Neural cell (in vitro differentiated cells): ENCODE measurements at regions not wholly inside any gene's neighbourhood (a gene's known extent, or its start where the extent isn't known, plus 50 kb on each side); places are given as distances from the start of the nearest gene placed in this dataset.

Experiments
- H2AFZ ChIP-seq: fragments of 200-600, 300-800 bp; sonication (generic), shearing (Covaris generic); 2 replicates; pipeline ENCODE4 v1.6.0; 2014; ENCODE audit warnings: low read depth, mild to moderate bottlenecking, antibody characterized with exemption, low read length, moderate library complexity
- H3F3A ChIP-seq: fragments of 200-600 bp; shearing (Covaris generic); 2 replicates; pipeline ENCODE4 v1.6.1; 2016; ENCODE audit warnings: mild to moderate bottlenecking, moderate library complexity, mixed read lengths, antibody characterized with exemption, low read length; ENCODE audit not compliant: insufficient read depth, poor library complexity, severe bottlenecking
- H3K27ac ChIP-seq: fragments of 200-600, 300-800 bp; sonication (generic), shearing (Covaris generic); 2 replicates; pipeline ENCODE4 v1.5.1; 2014; ENCODE audit warnings: mild to moderate bottlenecking, low read length, moderate library complexity
- H3K27me3 ChIP-seq: fragments of 300-800, 200-600 bp; sonication (generic), shearing (Covaris generic); 2 replicates; pipeline ENCODE4 v1.6.0; 2014; ENCODE audit warnings: mild to moderate bottlenecking, low read depth, low read length, moderate library complexity; ENCODE audit not compliant: insufficient read depth
- H3K36me3 ChIP-seq: fragments of 300-800, 200-600 bp; sonication (generic), shearing (Covaris generic); 2 replicates; pipeline ENCODE4 v1.5.1; 2014; ENCODE audit warnings: mild to moderate bottlenecking, antibody characterized with exemption, low read length, moderate library complexity; ENCODE audit not compliant: insufficient read depth
- H3K4me2 ChIP-seq: fragments of 300-800, 200-600 bp; sonication (generic), shearing (Covaris generic); 2 replicates; pipeline ENCODE4 v1.6.0; 2014; ENCODE audit warnings: mild to moderate bottlenecking, low read length
- H3K4me3 ChIP-seq: fragments of 300-800, 200-600 bp; sonication (generic), shearing (Covaris generic); 2 replicates; pipeline ENCODE4 v1.5.1; 2014; ENCODE audit warnings: mild to moderate bottlenecking, low read length, moderate library complexity
- H3K79me2 ChIP-seq: fragments of 200-600 bp; shearing (Covaris generic); replicated peaks from 2 replicates; pipeline ENCODE4 v1.6.0; 2014; ENCODE audit warnings: mild to moderate bottlenecking, low read length, moderate library complexity; ENCODE audit not compliant: insufficient read depth
- H3K9ac ChIP-seq: fragments of 300-800, 200-600 bp; sonication (generic), shearing (Covaris generic); 2 replicates; pipeline ENCODE4 v1.6.1; 2016; ENCODE audit warnings: mild to moderate bottlenecking, low read length, mixed read lengths
- H3K9me2 ChIP-seq: fragments of 200-600 bp; shearing (Covaris generic); 2 replicates; pipeline ENCODE4 v1.6.1; 2016; ENCODE audit warnings: mild to moderate bottlenecking, low read length, mixed read lengths; ENCODE audit not compliant: insufficient read depth
- H3K9me3 ChIP-seq: fragments of 200-600, 300-800 bp; sonication (generic), shearing (Covaris generic); 2 replicates; pipeline ENCODE4 v1.6.1; 2016; ENCODE audit warnings: mild to moderate bottlenecking, mixed run types, low read length, moderate library complexity, mixed read lengths
- H4K20me1 ChIP-seq: fragments of 200-600 bp; shearing (Covaris generic); 2 replicates; pipeline ENCODE4 v1.6.1; 2016; ENCODE audit warnings: mild to moderate bottlenecking, mixed run types; ENCODE audit not compliant: insufficient read depth
- CTCF ChIP-seq: fragments of 450-650 bp; IDR thresholded peaks from 2 replicates; pipeline ENCODE4 v1.5.1; 2014; ENCODE audit warnings: antibody characterized with exemption, mild to moderate bottlenecking, moderate library complexity; ENCODE audit not compliant: poor library complexity, severe bottlenecking
- EP300 ChIP-seq: fragments of 450-650 bp; conservative IDR thresholded peaks from 2 replicates; pipeline ENCODE4 v1.6.1; 2014; ENCODE audit warnings: antibody characterized with exemption, mild to moderate bottlenecking, moderate library complexity; ENCODE audit not compliant: poor library complexity, severe bottlenecking
- EZH2 ChIP-seq: fragments of 200-600, 300-800 bp; shearing (Covaris generic), sonication (generic); IDR thresholded peaks from 2 replicates; pipeline ENCODE4 v1.6.1; 2014; ENCODE audit warnings: antibody characterized with exemption, low read length, borderline replicate concordance, mild to moderate bottlenecking; ENCODE audit not compliant: insufficient read depth, poor library complexity, severe bottlenecking
- MXI1 ChIP-seq: fragments of 450-650 bp; conservative IDR thresholded peaks from 2 replicates; pipeline ENCODE4 v1.6.1; 2014; ENCODE audit warnings: antibody characterized with exemption, mild to moderate bottlenecking; ENCODE audit not compliant: poor library complexity, severe bottlenecking
- POLR2AphosphoS5 ChIP-seq: IDR thresholded peaks from 2 replicates; pipeline ENCODE4 v1.6.1; 2012
- RAD21 ChIP-seq: fragments of 450-650 bp; conservative IDR thresholded peaks from 2 replicates; pipeline ENCODE4 v1.6.1; 2014; ENCODE audit warnings: antibody characterized with exemption, mild to moderate bottlenecking, moderate library complexity
- SMC3 ChIP-seq: fragments of 450-650 bp; conservative IDR thresholded peaks from 2 replicates; pipeline ENCODE4 v1.6.1; 2014; ENCODE audit warnings: antibody characterized with exemption, mild to moderate bottlenecking, moderate library complexity; ENCODE audit not compliant: poor library complexity
- TAF1 ChIP-seq: IDR thresholded peaks from 2 replicates; pipeline ENCODE4 v1.6.1; 2012; ENCODE audit warnings: low read depth
- TF ChIP-seq, protein P1 (sequence below): IDR thresholded peaks from 2 replicates; pipeline ENCODE4 v1.6.1; 2012; ENCODE audit warnings: borderline replicate concordance

DNA sequence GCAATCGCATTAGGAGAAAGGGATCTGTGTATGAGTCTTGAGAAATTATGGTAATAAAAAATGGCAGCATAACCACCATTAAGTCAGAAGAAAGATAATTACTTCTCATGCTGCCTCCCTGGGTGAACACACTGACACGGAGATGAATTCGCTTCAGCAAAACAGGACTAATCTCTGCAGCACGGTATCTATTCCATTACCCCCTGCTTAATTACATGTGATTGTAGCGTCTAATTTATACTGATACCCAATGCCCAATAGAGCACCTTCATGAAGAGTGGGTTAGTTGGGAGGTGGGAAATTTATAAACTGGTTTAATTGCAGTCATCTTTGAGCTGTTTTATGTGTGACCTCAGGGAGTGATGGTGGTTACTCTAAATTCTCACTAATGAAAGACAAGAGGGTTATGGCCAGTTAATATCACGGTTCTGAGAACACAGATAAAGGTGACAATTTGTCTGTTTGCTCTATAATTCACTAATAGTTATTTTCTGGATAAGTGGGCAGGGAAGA, 476.2 kb upstream of the SULF2 start:
- Histone ChIP-seq H3K9me2 (no peaks in the 10 kb centered on the region), H3F3A (no peaks in the 10 kb centered on the region), H3K4me3 (no peak overlapping the region), H3K27ac (no peak overlapping the region), H3K9ac (no peak overlapping the region), H3K79me2 (no peaks in the 10 kb centered on the region), H3K27me3 (no peaks in the 10 kb centered on the region), H2AFZ (no peak overlapping the region), H4K20me1 (no peaks in the 10 kb centered on the region), H3K4me2 (no peak overlapping the region), H3K36me3 (no peaks in the 10 kb centered on the region), H3K9me3 (no peaks in the 10 kb centered on the region)
- TF ChIP-seq MXI1 (no peak), RAD21 (no peak), POLR2AphosphoS5 (no peak), EP300 (no peak), CTCF (no peak), SMC3 (no peak), EZH2 (no peak), TAF1 (no peak)
- TF ChIP-seq, protein P1, sequence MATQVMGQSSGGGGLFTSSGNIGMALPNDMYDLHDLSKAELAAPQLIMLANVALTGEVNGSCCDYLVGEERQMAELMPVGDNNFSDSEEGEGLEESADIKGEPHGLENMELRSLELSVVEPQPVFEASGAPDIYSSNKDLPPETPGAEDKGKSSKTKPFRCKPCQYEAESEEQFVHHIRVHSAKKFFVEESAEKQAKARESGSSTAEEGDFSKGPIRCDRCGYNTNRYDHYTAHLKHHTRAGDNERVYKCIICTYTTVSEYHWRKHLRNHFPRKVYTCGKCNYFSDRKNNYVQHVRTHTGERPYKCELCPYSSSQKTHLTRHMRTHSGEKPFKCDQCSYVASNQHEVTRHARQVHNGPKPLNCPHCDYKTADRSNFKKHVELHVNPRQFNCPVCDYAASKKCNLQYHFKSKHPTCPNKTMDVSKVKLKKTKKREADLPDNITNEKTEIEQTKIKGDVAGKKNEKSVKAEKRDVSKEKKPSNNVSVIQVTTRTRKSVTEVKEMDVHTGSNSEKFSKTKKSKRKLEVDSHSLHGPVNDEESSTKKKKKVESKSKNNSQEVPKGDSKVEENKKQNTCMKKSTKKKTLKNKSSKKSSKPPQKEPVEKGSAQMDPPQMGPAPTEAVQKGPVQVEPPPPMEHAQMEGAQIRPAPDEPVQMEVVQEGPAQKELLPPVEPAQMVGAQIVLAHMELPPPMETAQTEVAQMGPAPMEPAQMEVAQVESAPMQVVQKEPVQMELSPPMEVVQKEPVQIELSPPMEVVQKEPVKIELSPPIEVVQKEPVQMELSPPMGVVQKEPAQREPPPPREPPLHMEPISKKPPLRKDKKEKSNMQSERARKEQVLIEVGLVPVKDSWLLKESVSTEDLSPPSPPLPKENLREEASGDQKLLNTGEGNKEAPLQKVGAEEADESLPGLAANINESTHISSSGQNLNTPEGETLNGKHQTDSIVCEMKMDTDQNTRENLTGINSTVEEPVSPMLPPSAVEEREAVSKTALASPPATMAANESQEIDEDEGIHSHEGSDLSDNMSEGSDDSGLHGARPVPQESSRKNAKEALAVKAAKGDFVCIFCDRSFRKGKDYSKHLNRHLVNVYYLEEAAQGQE = no peak

DNA sequence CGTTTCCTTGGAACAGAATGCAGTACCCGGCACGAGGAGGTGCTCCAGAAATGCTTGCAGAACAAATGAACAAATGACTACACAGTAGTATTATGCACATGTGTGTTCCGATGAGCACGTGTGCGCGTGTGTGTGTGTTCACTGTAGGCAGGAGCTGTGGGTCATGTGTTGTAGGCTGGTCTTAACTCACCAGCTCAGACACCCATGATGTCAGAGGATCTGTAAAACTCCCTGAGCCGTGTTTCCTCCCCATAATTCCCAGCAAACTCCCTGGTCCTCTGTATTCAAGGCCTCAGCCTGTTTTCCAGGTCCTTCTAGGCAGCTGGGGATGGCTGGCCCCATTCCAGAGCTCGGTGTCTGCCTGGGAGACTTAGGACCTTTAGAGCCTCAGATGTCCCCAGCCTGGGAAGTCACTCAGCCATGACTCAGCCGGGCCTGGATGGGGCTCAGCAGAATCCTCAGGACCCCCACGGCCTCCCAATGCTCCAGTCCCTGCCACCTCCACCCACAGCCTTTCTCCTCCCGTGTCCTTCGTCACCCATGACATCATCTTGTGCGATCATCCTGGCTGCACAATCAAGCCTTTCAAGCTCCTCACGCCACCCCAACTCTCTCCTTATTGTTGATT, 475.0 kb upstream of the SULF2 start:
- Histone ChIP-seq H4K20me1 (no peaks in the 10 kb centered on the region), H3K27ac (no peak overlapping the region), H3K36me3 (no peaks in the 10 kb centered on the region), H3F3A (no peaks in the 10 kb centered on the region), H3K9me3 (no peaks in the 10 kb centered on the region), H3K79me2 (no peaks in the 10 kb centered on the region), H3K27me3 (no peaks in the 10 kb centered on the region), H3K4me2 (no peak overlapping the region), H3K4me3 (no peak overlapping the region), H2AFZ (no peak overlapping the region), H3K9ac (no peak overlapping the region), H3K9me2 (no peaks in the 10 kb centered on the region)
- TF ChIP-seq RAD21 (no peak), CTCF (no peak), SMC3 (no peak), EZH2 (no peak), EP300 (no peak), MXI1 (no peak), TAF1 (no peak), POLR2AphosphoS5 (no peak)
- TF ChIP-seq, protein P1 = no peak
